Activated CD4-positive, alpha-beta T cell treated with anti-CD3 and anti-CD28 coated beads for 1 hour (primary cell): ENCODE measurements at regions not wholly inside any gene's neighbourhood (a gene's known extent, or its start where the extent isn't known, plus 50 kb on each side); places are given as distances from the start of the nearest gene placed in this dataset.
"Not testable (repeated sequence)": the region's sequence is repeated elsewhere in the genome, so short reads cannot be mapped to it uniquely, and the experiment has no call there.

Experiments used
- DNase-seq: peaks from one replicate; pipeline ENCODE4 v3.0.0-alpha.2; 2020

DNA sequence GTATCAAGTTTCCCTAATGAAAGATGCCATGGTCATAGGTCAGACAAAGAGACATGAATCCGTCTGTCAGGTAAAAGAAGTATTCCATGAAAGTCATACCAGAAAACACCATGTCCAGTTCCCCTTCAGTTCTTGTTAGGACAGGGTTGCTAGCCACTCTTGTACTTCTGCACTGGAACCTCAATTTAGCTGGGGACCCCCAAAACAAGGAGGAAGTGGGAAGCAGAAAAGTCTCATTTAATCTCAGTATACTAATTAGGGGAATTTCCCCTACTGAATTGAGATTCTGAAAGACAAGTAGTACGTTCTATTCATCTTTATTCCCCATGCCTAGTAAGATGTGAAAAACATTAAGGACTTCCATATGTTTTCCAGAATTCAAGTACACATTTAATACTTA is 1289.9 kb upstream of the B3GALT2 start:
- DNase-seq, result no peak

GRCh38 chr1:194474701-194475100 is 1288.3 kb upstream of the B3GALT2 start:
- no peak for DNase-seq

GRCh38 chr1:194473766-194474165 is 1287.4 kb upstream of the B3GALT2 start:
- no peak for DNase-seq

DNA sequence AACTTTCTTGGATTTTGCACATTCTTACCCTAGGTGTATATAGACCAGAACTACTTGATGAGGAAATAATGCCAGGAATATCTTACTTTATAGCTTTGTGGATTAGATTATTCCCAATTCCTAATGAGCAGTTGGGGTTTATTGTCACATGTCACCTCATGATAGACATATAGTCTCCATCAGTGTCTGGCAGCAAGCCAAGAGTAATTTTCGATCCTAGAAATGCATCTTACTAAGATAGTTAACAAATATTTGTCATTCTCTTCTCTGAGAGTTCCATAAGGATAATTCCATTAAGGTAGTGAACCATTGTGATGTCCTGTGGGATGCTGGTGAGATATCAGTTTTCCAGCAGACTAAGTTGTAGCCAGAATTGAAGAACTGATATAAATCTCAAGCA is 1282.9 kb upstream of the B3GALT2 start:
- no peak for DNase-seq

DNA sequence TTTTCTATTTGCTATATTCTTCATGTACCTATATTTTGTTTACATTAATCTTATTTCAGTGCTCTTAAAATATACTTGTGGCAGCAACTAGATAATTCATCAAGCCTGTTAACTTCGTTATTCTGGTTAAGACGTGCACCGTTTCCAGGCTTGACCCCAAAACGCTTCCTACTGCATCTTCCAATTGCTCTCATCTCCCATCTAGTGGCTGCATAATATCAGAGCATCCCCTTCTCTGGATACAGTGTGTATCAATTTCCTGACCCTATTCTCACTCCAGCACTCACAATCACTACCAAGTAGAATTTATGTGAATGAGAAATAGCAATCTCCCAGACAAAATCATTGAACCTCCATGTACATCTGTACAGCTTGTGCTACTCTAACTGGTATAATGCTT is 1280.3 kb upstream of the B3GALT2 start:
- DNase-seq, result no peak

DNA sequence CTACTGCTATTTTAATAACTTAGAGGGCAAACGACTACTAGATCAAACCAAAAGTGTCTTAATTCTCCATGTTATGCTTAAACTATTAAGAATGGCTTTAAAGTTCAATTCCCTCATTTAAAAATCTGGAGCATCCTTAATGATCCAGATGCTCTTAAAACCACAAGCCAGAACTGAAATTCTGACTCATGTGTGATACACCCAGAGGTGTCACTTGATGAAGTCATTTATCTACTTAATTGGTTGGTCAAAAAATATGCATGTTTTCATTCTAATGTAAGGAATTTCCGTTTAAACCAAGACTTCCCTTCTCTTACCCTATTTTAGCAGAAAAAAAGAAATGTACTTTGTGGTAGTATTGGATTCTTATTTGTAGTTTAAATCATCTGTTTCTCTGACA is 1261.2 kb upstream of the B3GALT2 start:
- DNase-seq, result no peak

DNA sequence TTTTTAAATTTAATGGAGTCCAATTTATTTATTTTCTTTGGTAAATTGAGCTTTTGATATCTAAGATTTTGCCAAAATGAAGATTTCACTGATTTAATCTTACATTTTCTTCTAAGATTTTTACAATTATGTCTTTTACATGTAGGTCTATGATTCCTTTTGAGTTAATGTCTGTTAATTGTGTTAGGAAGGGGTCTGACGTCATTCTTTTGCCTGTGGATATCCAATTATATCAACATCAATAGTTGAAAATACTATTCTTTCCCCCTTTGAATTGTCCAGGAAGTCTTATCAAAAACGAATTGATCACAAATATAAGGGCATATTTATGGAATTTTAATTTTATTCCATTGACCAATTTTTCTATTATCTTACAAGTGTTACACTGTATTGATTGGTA is 1258.8 kb upstream of the B3GALT2 start:
- DNase-seq, result no peak

GRCh38 chr1:194442901-194443575 is 1256.6 kb upstream of the B3GALT2 start:
- no peak for DNase-seq

DNA sequence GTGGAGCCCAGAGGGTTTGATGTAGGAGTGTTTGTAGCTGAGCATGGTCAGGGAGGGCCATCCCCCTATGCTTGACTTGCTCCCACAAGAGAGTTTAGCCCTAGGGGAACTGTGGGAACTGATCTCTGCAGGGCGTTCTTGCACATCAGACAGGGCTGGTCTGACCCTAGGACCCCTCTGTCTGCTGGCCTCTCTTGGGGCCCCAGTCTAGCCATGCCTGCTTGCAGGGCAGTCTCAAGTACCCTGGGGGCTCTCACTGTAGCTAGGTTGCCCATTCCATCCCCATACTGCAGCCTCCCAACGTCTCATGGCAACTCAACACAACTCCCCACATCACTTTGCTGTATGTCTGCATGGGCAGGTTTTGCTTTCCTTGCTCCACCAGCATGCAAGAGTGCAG is 1250.7 kb upstream of the B3GALT2 start:
- no peak for DNase-seq

DNA sequence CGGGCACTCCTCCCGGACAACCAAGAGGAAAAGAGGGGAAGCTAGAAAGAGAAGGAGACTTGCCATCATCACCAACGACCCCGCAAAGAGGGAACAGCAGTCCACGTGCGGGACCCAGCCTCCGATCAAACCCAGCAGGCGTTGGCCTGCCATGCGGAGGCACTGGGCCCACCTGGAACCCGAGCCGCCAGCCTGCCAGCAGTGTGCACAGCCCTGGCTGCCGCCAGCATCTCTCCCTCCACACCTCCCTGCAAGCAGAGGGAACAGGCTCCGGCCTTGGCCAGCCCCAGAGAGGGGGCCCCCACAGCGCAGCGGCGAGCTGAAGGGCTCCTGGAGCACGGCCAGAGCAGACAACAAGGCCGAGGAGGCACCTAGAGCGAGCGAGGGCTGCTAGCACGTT is 1244.7 kb upstream of the B3GALT2 start:
- DNase-seq, result no peak

- no peak for DNase-seq
These were observed 1234.3 kb upstream of the B3GALT2 start for GRCh38 chr1:194420706-194421105.

DNA sequence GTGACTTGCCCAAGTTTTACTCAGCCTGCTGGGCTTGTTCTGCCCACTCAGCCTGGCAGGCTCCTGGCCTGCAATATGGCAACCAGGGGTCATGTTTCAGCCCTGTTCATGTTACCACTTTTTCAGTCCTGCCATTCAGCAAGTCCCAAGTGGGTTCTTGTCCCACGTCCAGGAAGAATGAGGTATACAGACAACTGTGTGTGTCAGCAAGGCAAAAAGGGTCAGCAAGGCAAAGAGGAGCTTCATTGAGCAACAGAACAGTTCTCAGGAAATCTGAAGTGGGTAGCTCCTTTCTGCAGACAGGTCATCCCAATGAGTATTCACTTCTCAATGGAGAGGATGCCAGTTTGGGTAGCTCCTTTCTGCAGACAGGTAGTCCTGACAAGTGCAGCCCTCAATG is 1233.3 kb upstream of the B3GALT2 start:
- no peak for DNase-seq

DNA sequence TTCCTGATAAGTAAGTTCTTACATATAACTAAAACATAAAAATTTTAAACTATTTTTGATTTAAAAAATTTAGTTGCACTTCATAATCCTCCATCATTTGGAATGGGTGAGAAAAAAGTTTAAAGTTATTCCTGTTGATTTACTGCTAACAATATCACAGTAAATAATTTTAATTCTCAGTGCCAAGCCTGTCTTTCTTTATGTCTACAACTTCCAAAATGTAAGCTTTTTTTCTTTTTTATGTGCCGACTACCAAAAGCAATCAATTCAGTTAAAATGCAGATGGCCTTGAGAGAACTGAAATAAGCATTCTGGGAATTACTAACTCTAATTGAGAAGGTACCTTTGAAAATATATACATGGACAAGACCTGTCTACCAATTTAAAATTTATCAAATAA is 1224.3 kb upstream of the B3GALT2 start:
- no peak for DNase-seq

DNA sequence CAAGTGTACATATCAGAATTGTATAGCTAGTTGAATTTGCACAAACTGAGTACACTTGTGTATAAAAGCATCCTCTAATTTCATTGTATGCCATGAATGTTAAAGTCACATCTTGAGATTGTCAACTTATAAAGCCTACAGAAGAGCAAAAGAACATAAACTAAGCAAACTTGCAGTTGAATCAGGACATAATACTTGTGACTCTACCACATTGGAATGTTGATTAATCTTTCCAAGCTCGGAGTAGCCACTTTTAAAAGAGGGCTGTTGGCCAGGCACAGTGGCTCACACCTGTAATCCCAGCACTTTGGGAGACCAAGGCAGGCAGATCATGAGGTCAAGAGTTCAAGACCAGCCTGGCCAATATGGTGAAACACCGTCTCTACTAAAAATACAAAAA is 1220.8 kb upstream of the B3GALT2 start:
- not testable (repeated sequence) for DNase-seq

GRCh38 chr1:194394676-194395075 is 1208.3 kb upstream of the B3GALT2 start:
- no peak for DNase-seq

GRCh38 chr1:194387531-194387930 is 1201.1 kb upstream of the B3GALT2 start:
- no peak for DNase-seq

DNA sequence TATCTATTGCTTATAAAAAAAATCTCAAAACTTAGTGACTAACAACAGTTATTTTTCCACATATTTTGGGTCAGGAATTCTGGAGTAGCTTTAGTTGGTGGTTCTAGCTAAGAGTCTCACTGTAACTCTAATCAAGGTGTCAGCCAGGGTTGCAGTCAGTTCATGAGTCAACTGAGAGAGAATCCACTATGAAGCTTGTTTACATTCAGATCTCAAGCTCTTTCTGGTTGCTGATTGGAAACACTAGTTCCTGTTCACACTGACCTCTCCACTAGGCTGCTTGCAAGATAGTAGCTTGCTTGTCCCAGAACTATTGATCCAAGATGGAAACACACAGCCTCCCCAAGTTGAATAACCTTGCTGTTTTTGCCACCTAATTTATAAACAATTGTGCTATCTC is 1192.1 kb upstream of the B3GALT2 start:
- DNase-seq, result no peak

GRCh38 chr1:194374649-194375048 is 1188.2 kb upstream of the B3GALT2 start:
- no peak for DNase-seq

GRCh38 chr1:194372266-194372665 is 1185.9 kb upstream of the B3GALT2 start:
- DNase-seq, result no peak

- no peak for DNase-seq
These were observed 1183.2 kb upstream of the B3GALT2 start for GRCh38 chr1:194369622-194370021.

- DNase-seq, result no peak
These were observed 1182.6 kb upstream of the B3GALT2 start for GRCh38 chr1:194369060-194369459.

GRCh38 chr1:194367121-194367520 is 1180.7 kb upstream of the B3GALT2 start:
- no peak for DNase-seq

DNA sequence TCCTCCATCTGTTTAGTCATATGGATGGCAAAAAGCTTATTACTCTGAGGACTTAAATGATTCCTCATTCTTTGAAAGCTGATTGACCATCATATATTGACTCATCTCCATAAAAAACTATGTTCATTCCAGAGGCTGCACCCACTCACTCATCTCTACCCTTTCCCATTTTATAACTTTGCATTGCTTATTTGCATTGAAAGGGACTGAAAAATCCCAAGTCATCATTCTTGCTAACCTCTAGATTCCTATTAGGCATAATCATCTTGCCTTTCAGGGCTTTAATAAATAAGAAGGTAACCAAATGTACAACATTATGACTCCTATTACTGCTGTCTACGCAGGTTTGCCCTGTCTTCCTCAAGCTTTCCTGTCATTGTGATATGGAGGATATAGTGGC is 1180.3 kb upstream of the B3GALT2 start:
- no peak for DNase-seq

- DNase-seq, result no peak
These were observed 1175.9 kb upstream of the B3GALT2 start for GRCh38 chr1:194362327-194362726.

DNA sequence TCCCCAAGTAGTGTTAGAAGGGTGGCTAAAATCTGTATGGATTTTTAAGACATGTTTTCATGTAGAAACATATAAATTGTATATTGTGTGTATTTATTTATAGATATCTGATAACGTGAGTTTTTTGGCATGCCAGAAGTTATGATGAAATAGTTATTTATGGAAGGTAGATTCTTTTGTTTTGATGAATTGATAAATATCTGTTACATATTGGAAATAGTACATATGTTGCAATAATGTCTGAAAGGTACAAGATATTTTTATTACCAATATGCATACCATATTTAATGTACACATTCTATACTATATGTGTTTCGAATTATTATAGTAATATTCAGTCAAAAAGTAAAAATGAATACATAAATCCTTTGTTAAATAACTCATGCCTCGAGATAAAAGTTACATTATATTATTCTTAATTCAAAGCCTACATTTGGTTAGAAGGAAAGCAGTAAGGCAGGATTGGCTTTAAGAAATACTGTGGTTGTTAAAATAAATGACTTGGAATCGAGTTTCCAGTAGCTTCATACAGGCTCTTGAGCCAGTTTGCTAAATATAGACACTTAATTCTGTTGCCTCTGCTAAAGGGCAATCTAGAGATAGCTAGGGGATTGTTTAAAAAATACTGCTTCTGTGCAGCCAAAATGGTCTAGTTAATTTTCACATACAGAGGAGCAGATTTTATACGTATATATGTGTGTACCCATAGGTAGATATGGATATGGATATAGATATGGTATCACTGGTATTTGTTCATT is 1175.1 kb upstream of the B3GALT2 start:
- DNase-seq, result no peak
